ENCODE measurements at regions not wholly inside any gene's neighbourhood (a gene's known extent, or its start where the extent isn't known, plus 50 kb on each side); places are given as distances from the start of the nearest gene placed in this dataset.

DNA sequence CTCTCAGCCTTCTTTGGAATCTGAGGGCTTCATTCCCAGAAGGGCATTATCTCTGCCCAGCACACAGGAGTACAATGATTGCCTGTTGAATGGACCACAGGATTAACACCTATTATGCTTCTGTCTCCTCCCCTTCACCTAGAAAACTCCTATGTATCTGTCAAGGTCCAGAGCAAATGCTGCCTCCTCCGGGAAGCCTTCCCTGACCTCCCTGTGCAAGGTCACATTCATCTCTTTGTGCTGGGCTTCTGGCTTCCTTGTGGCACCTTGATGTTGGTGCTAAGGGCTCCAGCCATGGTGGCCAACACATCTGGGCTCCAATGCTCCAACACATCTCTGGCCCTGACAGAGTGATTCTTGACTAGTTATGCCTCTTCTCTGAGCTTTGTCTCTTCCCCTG is 49.9 kb upstream of the ATP2B2 start:
- Histone ChIP-seq H3K36me3 (no peaks in the 10 kb centered on the region), H3K4me1 (no peaks in the 10 kb centered on the region), H3K27ac (no peak overlapping the region), H3K4me3 (no peak overlapping the region), H3K9me3 (no peaks in the 10 kb centered on the region), H3K27me3 (no peaks in the 10 kb centered on the region)
- DNase-seq: no peak
- intact Hi-C loops (cut with DNase I): no loop called here
- TF ChIP-seq EP300 (IDR thresholded peaks at IDR 0.05) (no peak), CTCF (IDR thresholded peaks at IDR 0.05) (no peak), POLR2AphosphoS5 (IDR thresholded peaks at IDR 0.05) (no peak), POLR2A (IDR thresholded peaks at IDR 0.05) (no peak)
- WGBS, 2 donors: 82 to 94% methylated on average over 1 of the region's 1 CpG

DNA sequence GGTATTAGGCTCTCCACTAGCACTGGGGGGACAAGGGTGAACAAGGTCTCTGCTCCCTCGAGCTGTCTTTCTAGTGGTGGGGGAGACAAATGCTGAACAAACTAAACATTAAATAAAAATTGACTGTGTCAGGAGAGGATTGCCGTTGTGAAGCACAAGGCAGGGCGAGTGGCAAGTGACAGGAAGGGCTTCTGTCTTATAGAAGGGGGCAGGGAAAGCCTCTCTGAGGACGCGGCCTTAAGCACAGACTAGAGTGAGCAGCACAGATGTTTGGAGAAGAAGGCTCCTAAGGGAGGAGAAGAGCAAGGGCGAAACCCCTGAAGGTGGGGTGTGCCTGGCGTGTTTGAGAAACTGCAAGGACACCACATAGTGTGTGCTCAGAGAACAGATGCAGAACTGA is 50.9 kb upstream of the ATP2B2 start:
- H3K27me3 ChIP-seq: no peaks in the 10 kb centered on the region
- 45 to 66% methylated on average over 7 of the region's 7 CpGs for WGBS, 2 donors
- H3K36me3 ChIP-seq: no peaks in the 10 kb centered on the region
- no peak overlapping the region for H3K27ac ChIP-seq
- H3K9me3 ChIP-seq: no peaks in the 10 kb centered on the region
- intact Hi-C loops (cut with DNase I): no loop called here
- TF ChIP-seq POLR2A (IDR thresholded peaks at IDR 0.05): no peak
- TF ChIP-seq EP300 (IDR thresholded peaks at IDR 0.05): no peak
- no peak for TF ChIP-seq CTCF (IDR thresholded peaks at IDR 0.05)
- TF ChIP-seq POLR2AphosphoS5 (IDR thresholded peaks at IDR 0.05): no peak
- H3K4me1 ChIP-seq: no peaks in the 10 kb centered on the region
- peak; percentile 33 for DNase-seq
- no peak overlapping the region for H3K4me3 ChIP-seq

GRCh38 chr3:10557250-10557649 is 51.9 kb upstream of the ATP2B2 start:
- Histone ChIP-seq H3K4me3 (no peak overlapping the region), H3K27me3 (no peaks in the 10 kb centered on the region), H3K36me3 (no peaks in the 10 kb centered on the region), H3K9me3 (no peaks in the 10 kb centered on the region), H3K27ac (no peak overlapping the region), H3K4me1 (no peaks in the 10 kb centered on the region)
- peak; percentile 39 for DNase-seq
- intact Hi-C loops (cut with DNase I): no loop called here
- TF ChIP-seq EP300 (IDR thresholded peaks at IDR 0.05) (no peak), POLR2A (IDR thresholded peaks at IDR 0.05) (no peak), POLR2AphosphoS5 (IDR thresholded peaks at IDR 0.05) (no peak), CTCF (IDR thresholded peaks at IDR 0.05) (no peak)
- 71 to 80% methylated on average over 7 of the region's 7 CpGs for WGBS, 2 donors

DNA sequence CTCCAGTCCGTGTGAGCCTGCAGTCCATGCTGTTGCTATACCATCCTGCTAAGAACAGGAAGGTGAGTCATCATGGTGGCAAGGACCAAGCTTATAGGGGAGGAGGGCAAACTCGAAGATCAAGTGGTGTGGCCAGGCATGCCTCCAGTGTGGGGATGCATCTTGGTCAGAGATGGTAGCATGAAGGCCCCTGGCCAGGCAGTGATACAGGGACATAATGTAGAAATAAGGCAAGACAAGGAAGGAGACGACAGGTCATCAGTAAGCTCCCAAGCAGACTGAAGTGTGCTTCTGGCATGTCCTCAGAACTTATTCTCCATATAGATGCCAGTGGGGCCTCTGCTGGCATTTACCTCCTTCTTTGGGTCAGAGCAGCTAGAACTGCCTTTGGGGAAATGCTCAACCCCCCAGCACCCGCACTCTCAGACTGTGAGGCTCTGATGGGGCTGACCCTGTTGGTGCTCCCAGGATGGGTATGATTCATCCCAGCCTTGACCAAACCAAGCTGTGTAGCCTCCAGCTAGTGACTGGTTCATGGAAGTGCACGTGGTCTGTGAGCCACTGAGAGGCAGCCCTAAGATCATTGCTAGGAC is 52.5 kb upstream of the ATP2B2 start:
- peak; percentile 27 for DNase-seq
- Histone ChIP-seq H3K4me1 (no peaks in the 10 kb centered on the region), H3K27ac (no peak overlapping the region), H3K27me3 (no peaks in the 10 kb centered on the region), H3K36me3 (no peaks in the 10 kb centered on the region), H3K4me3 (no peak overlapping the region), H3K9me3 (no peaks in the 10 kb centered on the region)
- no peak for TF ChIP-seq POLR2AphosphoS5 (IDR thresholded peaks at IDR 0.05)
- TF ChIP-seq POLR2A (IDR thresholded peaks at IDR 0.05): no peak
- no peak for TF ChIP-seq EP300 (IDR thresholded peaks at IDR 0.05)
- TF ChIP-seq CTCF (IDR thresholded peaks at IDR 0.05): no peak
- intact Hi-C loops (cut with DNase I): no loop called here
- WGBS, 2 donors: 51 to 61% methylated on average over 5 of the region's 5 CpGs

- DNase-seq: no peak
- Histone ChIP-seq H3K27ac (no peak overlapping the region), H3K27me3 (peaks cover 0 to 6% (median 0%) of the 10 kb centered on the region in 3 donors), H3K4me3 (no peak overlapping the region), H3K9me3 (no peaks in the 10 kb centered on the region), H3K36me3 (no peaks in the 10 kb centered on the region), H3K4me1 (no peaks in the 10 kb centered on the region)
- WGBS, 2 donors: 40 to 48% methylated on average over 4 of the region's 4 CpGs
- intact Hi-C loops (cut with DNase I): no loop called here
- no peak for TF ChIP-seq POLR2A (IDR thresholded peaks at IDR 0.05)
Observed at GRCh38 chr3:10558736-10559135, 53.4 kb upstream of the ATP2B2 start.
